ENCODE measurements at regions not wholly inside any gene's neighbourhood (a gene's known extent, or its start where the extent isn't known, plus 50 kb on each side); places are given as distances from the start of the nearest gene placed in this dataset.

DNA sequence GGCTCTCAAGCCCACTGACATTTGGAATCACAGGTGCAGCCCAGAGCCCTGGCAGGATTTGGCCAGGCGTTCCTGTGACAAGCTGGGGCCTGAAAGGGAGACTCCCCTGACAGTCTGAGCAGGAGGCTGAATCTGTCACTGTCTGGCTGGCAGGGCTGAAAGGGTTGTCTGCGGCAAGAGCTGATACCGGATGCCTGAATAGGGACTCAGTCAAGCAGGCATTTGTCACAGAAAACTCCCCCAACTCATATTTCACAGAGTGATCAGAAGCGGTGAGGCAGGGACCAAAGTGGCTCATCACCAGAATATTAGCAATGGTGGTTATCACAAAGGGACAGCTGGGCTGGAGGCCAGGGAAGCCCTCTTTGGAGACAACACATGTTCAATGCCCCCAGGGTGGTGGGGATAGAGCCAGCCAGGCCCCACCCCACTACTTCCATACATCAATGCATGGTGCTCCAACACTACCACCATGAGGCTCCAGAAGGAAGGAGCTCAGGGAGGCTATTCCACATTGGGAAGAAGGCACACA, 295.5 kb downstream of the DTWD2 start:
- H3K4me1 ChIP-seq (ENCODE audit: control insufficient read depth, insufficient read depth, low read length): no peaks in the 10 kb centered on the region
- ChIA-PET POLR2A (no interaction called here), RAD21 (ENCODE audit: unreplicated experiment) (no interaction called here), SMC1A (ENCODE audit: uncharacterized antibody, unreplicated experiment) (interaction anchor here (0.9 kb wide), 1 partner anchor 14 kb away, joined by 3 read pairs; no protein-coding TSS in a partner anchor), CTCF (interaction anchor here (1.1 kb wide), 1 partner anchor 99 kb away, joined by 3 read pairs; no protein-coding TSS in a partner anchor)
- H3K9me3 ChIP-seq (replicated peaks; ENCODE audit: control insufficient read depth, insufficient read depth, low read length): no peaks in the 10 kb centered on the region
- H3K4me2 ChIP-seq (ENCODE audit: control insufficient read depth, insufficient read depth): no peak overlapping the region
- DNase-seq (ENCODE audit: low read depth, low spot score) (no peak), ATAC-seq (no peak), FAIRE-seq (no peak)
- no peaks in the 10 kb centered on the region for H3K27me3 ChIP-seq (replicated peaks in 1 of 2; ENCODE audit: control insufficient read depth in 2 of 2, insufficient read depth in 2 of 2, low read length in 1 of 2)
- no peak overlapping the region for H3K9ac ChIP-seq (ENCODE audit: control insufficient read depth, insufficient read depth, low read length)
- H3K27ac ChIP-seq (ENCODE audit: control insufficient read depth, insufficient read depth): no peak overlapping the region
- no peak overlapping the region for H3K4me3 ChIP-seq
- in situ Hi-C loops (cut with MboI) (no loop called here), intact Hi-C loops (cut with micrococcal nuclease; ENCODE audit: unreplicated experiment) (no loop called here)
- no TSS peak for BruUV-seq (replicated peaks)
- H3K36me3 ChIP-seq (ENCODE audit: control insufficient read depth in 2 of 2, insufficient read depth in 2 of 2, low read length in 1 of 2): no peaks in the 10 kb centered on the region
- H4K20me1 ChIP-seq (ENCODE audit: control insufficient read depth, insufficient read depth): no peaks in the 10 kb centered on the region
- H2AFZ ChIP-seq (ENCODE audit: control insufficient read depth, low read depth, low read length): no peak overlapping the region
- H3K79me2 ChIP-seq (ENCODE audit: control insufficient read depth, insufficient read depth, low read length): no peaks in the 10 kb centered on the region
- WGBS (ENCODE audit: insufficient coverage, insufficient replicate concordance, low lambda C conversion rate, missing lambda C conversion rate): 41% methylated on average over 4 of the region's 4 CpGs
- no peak for TF ChIP-seq YBX1 (IDR thresholded peaks at IDR 0.05)
- no peak for TF ChIP-seq EGR1 (IDR thresholded peaks at IDR 0.05; ENCODE audit: borderline replicate concordance in 1 of 2, low read depth in 2 of 2, low read length in 2 of 2)
- TF ChIP-seq, protein P1, sequence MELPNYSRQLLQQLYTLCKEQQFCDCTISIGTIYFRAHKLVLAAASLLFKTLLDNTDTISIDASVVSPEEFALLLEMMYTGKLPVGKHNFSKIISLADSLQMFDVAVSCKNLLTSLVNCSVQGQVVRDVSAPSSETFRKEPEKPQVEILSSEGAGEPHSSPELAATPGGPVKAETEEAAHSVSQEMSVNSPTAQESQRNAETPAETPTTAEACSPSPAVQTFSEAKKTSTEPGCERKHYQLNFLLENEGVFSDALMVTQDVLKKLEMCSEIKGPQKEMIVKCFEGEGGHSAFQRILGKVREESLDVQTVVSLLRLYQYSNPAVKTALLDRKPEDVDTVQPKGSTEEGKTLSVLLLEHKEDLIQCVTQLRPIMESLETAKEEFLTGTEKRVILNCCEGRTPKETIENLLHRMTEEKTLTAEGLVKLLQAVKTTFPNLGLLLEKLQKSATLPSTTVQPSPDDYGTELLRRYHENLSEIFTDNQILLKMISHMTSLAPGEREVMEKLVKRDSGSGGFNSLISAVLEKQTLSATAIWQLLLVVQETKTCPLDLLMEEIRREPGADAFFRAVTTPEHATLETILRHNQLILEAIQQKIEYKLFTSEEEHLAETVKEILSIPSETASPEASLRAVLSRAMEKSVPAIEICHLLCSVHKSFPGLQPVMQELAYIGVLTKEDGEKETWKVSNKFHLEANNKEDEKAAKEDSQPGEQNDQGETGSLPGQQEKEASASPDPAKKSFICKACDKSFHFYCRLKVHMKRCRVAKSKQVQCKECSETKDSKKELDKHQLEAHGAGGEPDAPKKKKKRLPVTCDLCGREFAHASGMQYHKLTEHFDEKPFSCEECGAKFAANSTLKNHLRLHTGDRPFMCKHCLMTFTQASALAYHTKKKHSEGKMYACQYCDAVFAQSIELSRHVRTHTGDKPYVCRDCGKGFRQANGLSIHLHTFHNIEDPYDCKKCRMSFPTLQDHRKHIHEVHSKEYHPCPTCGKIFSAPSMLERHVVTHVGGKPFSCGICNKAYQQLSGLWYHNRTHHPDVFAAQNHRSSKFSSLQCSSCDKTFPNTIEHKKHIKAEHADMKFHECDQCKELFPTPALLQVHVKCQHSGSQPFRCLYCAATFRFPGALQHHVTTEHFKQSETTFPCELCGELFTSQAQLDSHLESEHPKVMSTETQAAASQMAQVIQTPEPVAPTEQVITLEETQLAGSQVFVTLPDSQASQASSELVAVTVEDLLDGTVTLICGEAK (IDR thresholded peaks at IDR 0.05; ENCODE audit: borderline replicate concordance): no peak
- TF ChIP-seq POLR2A (IDR thresholded peaks at IDR 0.05; ENCODE audit: low read depth, low read length): no peak
- no peak for TF ChIP-seq ESRRA (IDR thresholded peaks at IDR 0.05; ENCODE audit: low read length)
- TF ChIP-seq, protein P2, sequence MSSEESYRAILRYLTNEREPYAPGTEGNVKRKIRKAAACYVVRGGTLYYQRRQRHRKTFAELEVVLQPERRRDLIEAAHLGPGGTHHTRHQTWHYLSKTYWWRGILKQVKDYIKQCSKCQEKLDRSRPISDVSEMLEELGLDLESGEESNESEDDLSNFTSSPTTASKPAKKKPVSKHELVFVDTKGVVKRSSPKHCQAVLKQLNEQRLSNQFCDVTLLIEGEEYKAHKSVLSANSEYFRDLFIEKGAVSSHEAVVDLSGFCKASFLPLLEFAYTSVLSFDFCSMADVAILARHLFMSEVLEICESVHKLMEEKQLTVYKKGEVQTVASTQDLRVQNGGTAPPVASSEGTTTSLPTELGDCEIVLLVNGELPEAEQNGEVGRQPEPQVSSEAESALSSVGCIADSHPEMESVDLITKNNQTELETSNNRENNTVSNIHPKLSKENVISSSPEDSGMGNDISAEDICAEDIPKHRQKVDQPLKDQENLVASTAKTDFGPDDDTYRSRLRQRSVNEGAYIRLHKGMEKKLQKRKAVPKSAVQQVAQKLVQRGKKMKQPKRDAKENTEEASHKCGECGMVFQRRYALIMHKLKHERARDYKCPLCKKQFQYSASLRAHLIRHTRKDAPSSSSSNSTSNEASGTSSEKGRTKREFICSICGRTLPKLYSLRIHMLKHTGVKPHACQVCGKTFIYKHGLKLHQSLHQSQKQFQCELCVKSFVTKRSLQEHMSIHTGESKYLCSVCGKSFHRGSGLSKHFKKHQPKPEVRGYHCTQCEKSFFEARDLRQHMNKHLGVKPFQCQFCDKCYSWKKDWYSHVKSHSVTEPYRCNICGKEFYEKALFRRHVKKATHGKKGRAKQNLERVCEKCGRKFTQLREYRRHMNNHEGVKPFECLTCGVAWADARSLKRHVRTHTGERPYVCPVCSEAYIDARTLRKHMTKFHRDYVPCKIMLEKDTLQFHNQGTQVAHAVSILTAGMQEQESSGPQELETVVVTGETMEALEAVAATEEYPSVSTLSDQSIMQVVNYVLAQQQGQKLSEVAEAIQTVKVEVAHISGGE (CRISPR knock-in tag; IDR thresholded peaks at IDR 0.05): no peak
- TF ChIP-seq RBBP5 (conservative IDR thresholded peaks at IDR 0.05): no peak
- TF ChIP-seq, protein P3, sequence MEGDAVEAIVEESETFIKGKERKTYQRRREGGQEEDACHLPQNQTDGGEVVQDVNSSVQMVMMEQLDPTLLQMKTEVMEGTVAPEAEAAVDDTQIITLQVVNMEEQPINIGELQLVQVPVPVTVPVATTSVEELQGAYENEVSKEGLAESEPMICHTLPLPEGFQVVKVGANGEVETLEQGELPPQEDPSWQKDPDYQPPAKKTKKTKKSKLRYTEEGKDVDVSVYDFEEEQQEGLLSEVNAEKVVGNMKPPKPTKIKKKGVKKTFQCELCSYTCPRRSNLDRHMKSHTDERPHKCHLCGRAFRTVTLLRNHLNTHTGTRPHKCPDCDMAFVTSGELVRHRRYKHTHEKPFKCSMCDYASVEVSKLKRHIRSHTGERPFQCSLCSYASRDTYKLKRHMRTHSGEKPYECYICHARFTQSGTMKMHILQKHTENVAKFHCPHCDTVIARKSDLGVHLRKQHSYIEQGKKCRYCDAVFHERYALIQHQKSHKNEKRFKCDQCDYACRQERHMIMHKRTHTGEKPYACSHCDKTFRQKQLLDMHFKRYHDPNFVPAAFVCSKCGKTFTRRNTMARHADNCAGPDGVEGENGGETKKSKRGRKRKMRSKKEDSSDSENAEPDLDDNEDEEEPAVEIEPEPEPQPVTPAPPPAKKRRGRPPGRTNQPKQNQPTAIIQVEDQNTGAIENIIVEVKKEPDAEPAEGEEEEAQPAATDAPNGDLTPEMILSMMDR (IDR thresholded peaks at IDR 0.05 in 2 of 3, conservative IDR thresholded peaks at IDR 0.05 in 1 of 3; ENCODE audit: control insufficient read depth in 2 of 3, extremely low read depth in 1 of 3, insufficient read depth in 1 of 3, low read depth in 3 of 3, low read length in 3 of 3): no peak
- no peak for TF ChIP-seq GATAD2B (conservative IDR thresholded peaks at IDR 0.05; ENCODE audit: low read depth)
- TF ChIP-seq, protein P4, sequence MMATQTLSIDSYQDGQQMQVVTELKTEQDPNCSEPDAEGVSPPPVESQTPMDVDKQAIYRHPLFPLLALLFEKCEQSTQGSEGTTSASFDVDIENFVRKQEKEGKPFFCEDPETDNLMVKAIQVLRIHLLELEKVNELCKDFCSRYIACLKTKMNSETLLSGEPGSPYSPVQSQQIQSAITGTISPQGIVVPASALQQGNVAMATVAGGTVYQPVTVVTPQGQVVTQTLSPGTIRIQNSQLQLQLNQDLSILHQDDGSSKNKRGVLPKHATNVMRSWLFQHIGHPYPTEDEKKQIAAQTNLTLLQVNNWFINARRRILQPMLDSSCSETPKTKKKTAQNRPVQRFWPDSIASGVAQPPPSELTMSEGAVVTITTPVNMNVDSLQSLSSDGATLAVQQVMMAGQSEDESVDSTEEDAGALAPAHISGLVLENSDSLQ (IDR thresholded peaks at IDR 0.05): no peak
- no peak for TF ChIP-seq HCFC1 (IDR thresholded peaks at IDR 0.05; ENCODE audit: low read length)
- TF ChIP-seq CEBPB (IDR thresholded peaks at IDR 0.05; ENCODE audit: borderline replicate concordance in 1 of 2, low read depth in 2 of 2, low read length in 2 of 2): no peak

Data from GM12878 (cell line).